LHCN-M2 (cell line): ENCODE measurements at regions not wholly inside any gene's neighbourhood (a gene's known extent, or its start where the extent isn't known, plus 50 kb on each side); places are given as distances from the start of the nearest gene placed in this dataset.
"Not testable (repeated sequence)": the region's sequence is repeated elsewhere in the genome, so short reads cannot be mapped to it uniquely, and the experiment has no call there.

Experiments used
- DNase-seq: peaks from one replicate; pipeline ENCODE4 v3.0.0-alpha.2; 2012; ENCODE audit warnings: low read depth

GRCh38 chr11:38014405-38014804 is 1416.4 kb upstream of the RAG2 start:
- peak; percentile 35 for DNase-seq

GRCh38 chr11:38013157-38013556 is 1415.1 kb upstream of the RAG2 start:
- DNase-seq: no peak

- DNase-seq: no peak
Measured at GRCh38 chr11:38011496-38011895, 1413.5 kb upstream of the RAG2 start.

- DNase-seq: no peak
Measured at GRCh38 chr11:38009932-38010331, 1411.9 kb upstream of the RAG2 start.

GRCh38 chr11:38006466-38006865 is 1408.4 kb upstream of the RAG2 start:
- DNase-seq: no peak

- DNase-seq: no peak
Measured at GRCh38 chr11:38005597-38005996, 1407.6 kb upstream of the RAG2 start.

GRCh38 chr11:37999171-37999570 is 1401.1 kb upstream of the RAG2 start:
- no peak for DNase-seq

- DNase-seq: no peak
Measured at GRCh38 chr11:37995886-37996285, 1397.8 kb upstream of the RAG2 start.

GRCh38 chr11:37988031-37988430 is 1390.0 kb upstream of the RAG2 start:
- DNase-seq: no peak

GRCh38 chr11:37984991-37985390 is 1387.0 kb upstream of the RAG2 start:
- no peak for DNase-seq

- DNase-seq: no peak
Measured at GRCh38 chr11:37978647-37979046, 1380.6 kb upstream of the RAG2 start.

- no peak for DNase-seq
Measured at GRCh38 chr11:37973941-37974340, 1375.9 kb upstream of the RAG2 start.

- DNase-seq: no peak
Measured at GRCh38 chr11:37972691-37973090, 1374.7 kb upstream of the RAG2 start.

GRCh38 chr11:37969336-37969735 is 1371.3 kb upstream of the RAG2 start:
- not testable (repeated sequence) for DNase-seq

- no peak for DNase-seq
Measured at GRCh38 chr11:37968148-37968547, 1370.1 kb upstream of the RAG2 start.

- no peak for DNase-seq
Measured at GRCh38 chr11:37967635-37968034, 1369.6 kb upstream of the RAG2 start.

- DNase-seq: no peak
Measured at GRCh38 chr11:37963440-37963839, 1365.4 kb upstream of the RAG2 start.

- no peak for DNase-seq
Measured at GRCh38 chr11:37957717-37958116, 1359.7 kb upstream of the RAG2 start.

- DNase-seq: peak; percentile 26
Measured at GRCh38 chr11:37951996-37952395, 1354.0 kb upstream of the RAG2 start.

GRCh38 chr11:37948258-37948657 is 1350.2 kb upstream of the RAG2 start:
- no peak for DNase-seq

- peak; percentile 1 for DNase-seq
Measured at GRCh38 chr11:37947821-37948220, 1349.8 kb upstream of the RAG2 start.

GRCh38 chr11:37946155-37946766 is 1348.2 kb upstream of the RAG2 start:
- DNase-seq: peak; percentile 19

GRCh38 chr11:37942081-37942480 is 1344.0 kb upstream of the RAG2 start:
- DNase-seq: no peak

- DNase-seq: no peak
Measured at GRCh38 chr11:37929100-37929653, 1331.1 kb upstream of the RAG2 start.
